22Rv1 (cell line): ENCODE measurements at regions not wholly inside any gene's neighbourhood (a gene's known extent, or its start where the extent isn't known, plus 50 kb on each side); places are given as distances from the start of the nearest gene placed in this dataset.
"Not testable (repeated sequence)": the region's sequence is repeated elsewhere in the genome, so short reads cannot be mapped to it uniquely, and the experiment has no call there.

ENCODE experiments used
- H3K27ac ChIP-seq: fragments of 450-650 bp; 2 replicates; pipeline ENCODE4 v1.5.1; 2017
- CTCF ChIP-seq: fragments of 450-650 bp; IDR thresholded peaks from 2 replicates; pipeline ENCODE4 v1.5.1; 2017; ENCODE audit warnings: mild to moderate bottlenecking
- ZFX ChIP-seq: fragments of 450-650 bp; IDR thresholded peaks from 2 replicates; pipeline ENCODE4 v1.6.1; 2017; ENCODE audit warnings: antibody characterized with exemption, borderline replicate concordance

DNA sequence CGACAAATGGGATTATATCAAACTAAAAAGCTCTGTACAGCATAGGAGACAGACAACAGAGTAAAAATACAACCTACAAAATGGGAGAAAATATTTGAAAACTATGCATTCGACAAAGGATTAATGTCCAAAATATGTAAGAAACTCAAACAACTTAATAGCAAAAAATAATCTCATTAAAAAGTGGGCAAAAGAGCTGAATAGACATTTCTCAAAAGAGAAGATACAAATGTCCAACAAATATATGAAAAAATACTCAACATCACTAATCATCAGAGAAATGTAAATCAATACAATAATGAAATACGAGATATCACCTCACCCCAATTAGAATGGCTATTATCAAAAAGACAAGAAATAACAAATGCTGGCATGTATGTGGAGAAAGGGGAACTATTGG lies 272.9 kb downstream of the KLHL13 start:
- no peak for TF ChIP-seq ZFX
- no peak for TF ChIP-seq CTCF
- H3K27ac ChIP-seq = no peak overlapping the region

DNA sequence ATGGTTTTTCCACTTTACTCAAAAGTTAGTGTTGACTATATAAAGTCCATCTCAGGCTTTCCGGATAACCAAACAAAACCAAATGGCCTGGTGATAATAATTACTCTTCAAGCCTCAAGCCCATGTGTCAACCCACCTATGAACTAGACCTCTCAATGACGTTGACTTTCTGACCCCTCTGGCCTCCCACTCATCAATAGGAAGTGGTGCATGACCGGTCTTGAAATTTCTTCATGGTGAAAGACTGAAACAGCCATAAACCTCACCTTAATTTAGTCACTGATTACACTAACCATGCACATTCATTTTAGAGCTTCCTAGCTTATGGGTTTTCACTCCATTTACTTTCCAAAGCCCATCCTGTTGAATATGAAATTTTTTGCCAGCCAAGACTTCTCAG lies 276.0 kb downstream of the KLHL13 start:
- no peak overlapping the region for H3K27ac ChIP-seq
- TF ChIP-seq ZFX (no peak), CTCF (no peak)

DNA sequence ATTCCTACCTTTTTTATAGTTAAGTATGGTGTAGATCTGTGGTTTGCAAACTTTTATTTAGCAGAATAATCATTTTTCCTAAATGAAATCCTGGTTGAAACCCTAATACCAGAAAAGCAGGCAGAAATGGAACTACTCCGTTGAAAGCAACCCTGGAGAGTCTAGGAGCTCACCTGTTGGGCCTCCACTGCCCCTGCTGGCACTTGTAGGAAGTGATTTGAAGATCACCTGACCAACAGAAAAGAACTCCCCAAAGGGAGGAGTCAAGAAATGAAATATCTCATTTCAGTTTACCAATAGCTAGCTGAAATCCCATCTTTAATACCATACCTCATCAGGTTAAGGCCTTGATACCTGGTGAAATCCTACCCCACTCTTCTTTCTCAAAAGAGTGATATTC lies 277.1 kb downstream of the KLHL13 start:
- H3K27ac ChIP-seq = no peak overlapping the region
- TF ChIP-seq CTCF (peak; percentile 34; the same call in 1 of the 2 replicates), ZFX (no peak)

GRCh38 chrX:117838581-117839331 lies 277.9 kb downstream of the KLHL13 start:
- no peak overlapping the region for H3K27ac ChIP-seq
- TF ChIP-seq CTCF = no peak
- TF ChIP-seq ZFX = no peak

DNA sequence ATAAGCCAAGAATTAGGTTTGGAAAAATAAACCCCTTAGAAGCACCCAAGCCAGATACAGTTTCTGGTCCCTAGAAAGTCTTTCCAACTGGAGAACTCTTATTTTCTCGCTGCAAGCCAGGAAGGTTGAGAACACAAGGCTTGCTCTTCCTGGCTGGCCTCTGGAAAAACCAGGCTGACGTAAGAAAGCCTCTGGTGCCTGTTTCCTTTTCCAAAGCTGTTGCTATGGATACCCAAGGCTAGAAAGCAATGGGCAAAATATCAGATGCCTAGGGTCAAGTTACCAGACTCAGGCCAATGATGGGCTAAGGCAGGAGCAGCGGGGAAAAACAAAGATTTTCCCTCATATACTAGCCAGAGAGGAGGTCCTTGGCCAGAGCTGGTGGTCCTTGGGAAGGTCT lies 281.6 kb downstream of the KLHL13 start:
- no peak for TF ChIP-seq ZFX
- TF ChIP-seq CTCF = no peak
- no peak overlapping the region for H3K27ac ChIP-seq

- TF ChIP-seq CTCF = no peak
- TF ChIP-seq ZFX = no peak
- no peak overlapping the region for H3K27ac ChIP-seq
Observed at GRCh38 chrX:117834076-117834475, 282.5 kb downstream of the KLHL13 start.

DNA sequence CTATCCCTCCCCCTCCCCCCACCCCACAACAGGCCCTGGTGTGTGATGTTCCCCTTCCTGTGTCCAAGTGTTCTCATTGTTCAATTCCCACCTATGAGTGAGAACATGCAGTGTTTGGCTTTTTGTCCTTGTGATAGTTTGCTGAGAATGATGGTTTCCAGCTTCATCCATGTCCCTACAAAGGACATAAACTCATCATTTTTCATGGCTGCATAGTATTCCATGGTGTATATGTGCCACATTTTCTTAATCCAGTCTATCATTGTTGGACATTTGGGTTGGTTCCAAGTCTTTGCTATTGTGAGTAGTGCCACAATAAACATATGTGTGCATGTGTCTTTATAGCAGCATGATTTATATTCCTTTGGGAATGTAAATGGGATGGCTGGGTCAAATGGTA lies 295.1 kb downstream of the KLHL13 start:
- H3K27ac ChIP-seq = not testable (repeated sequence)

GRCh38 chrX:117808426-117808825 lies 308.2 kb downstream of the KLHL13 start:
- TF ChIP-seq CTCF (no peak), ZFX (no peak)
- H3K27ac ChIP-seq = no peak overlapping the region
